ENCODE measurements at regions not wholly inside any gene's neighbourhood (a gene's known extent, or its start where the extent isn't known, plus 50 kb on each side); places are given as distances from the start of the nearest gene placed in this dataset.

DNA sequence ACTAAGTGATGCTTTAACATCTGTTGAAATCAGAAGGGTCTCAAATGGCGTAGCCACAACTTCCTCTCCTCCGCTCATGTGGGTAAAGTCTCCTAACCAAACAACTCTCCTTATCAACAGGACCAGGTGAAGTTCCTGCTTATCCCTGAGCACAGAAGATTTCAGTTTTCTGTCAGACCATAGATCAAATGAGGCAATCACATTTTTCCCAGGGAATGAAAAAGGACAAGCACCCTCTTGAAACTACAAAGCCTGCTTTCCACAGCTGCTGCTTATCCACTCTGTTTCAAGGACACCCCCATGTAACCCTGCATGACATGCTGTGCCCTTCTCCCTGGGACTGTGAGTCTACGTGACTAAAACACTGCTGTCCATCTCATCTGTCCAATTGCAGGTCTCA, 788.3 kb upstream of the SLITRK5 start:
- no peak for TF ChIP-seq CTCF (IDR thresholded peaks at IDR 0.05; ENCODE audit: low read length)
- TF ChIP-seq EZH2 (IDR thresholded peaks at IDR 0.05; ENCODE audit: borderline replicate concordance, low read length), result no peak
- no peak overlapping the region for H3K9ac ChIP-seq (ENCODE audit: low read length)
- no peaks in the 10 kb centered on the region for H4K20me1 ChIP-seq (ENCODE audit: insufficient read depth, low read length)
- no peaks in the 10 kb centered on the region for H3K36me3 ChIP-seq (ENCODE audit: insufficient read depth, low read length)
- H3K9me3 ChIP-seq (ENCODE audit: low read length), result no peaks in the 10 kb centered on the region
- no peak overlapping the region; the same call in 1 of the 2 replicates for H2AFZ ChIP-seq (ENCODE audit: low read length)
- H3K4me3 ChIP-seq (ENCODE audit: low read depth, low read length, poor library complexity, severe bottlenecking), result no peak overlapping the region
- no peaks in the 10 kb centered on the region for H3F3A ChIP-seq (ENCODE audit: insufficient read depth, low read length)
- no peaks in the 10 kb centered on the region for H3K27me3 ChIP-seq (ENCODE audit: insufficient read depth, low read length)
- H3K27ac ChIP-seq (ENCODE audit: low read depth, low read length, poor library complexity, severe bottlenecking), result no peak overlapping the region
- H3K4me1 ChIP-seq (ENCODE audit: insufficient read depth, low read length, severe bottlenecking), result no peaks in the 10 kb centered on the region
- H3K79me2 ChIP-seq (ENCODE audit: insufficient read depth, low read length), result no peaks in the 10 kb centered on the region
- no peak overlapping the region for H3K4me2 ChIP-seq (ENCODE audit: low read length)
- H3K9me2 ChIP-seq (ENCODE audit: low read depth, low read length), result no peaks in the 10 kb centered on the region

DNA sequence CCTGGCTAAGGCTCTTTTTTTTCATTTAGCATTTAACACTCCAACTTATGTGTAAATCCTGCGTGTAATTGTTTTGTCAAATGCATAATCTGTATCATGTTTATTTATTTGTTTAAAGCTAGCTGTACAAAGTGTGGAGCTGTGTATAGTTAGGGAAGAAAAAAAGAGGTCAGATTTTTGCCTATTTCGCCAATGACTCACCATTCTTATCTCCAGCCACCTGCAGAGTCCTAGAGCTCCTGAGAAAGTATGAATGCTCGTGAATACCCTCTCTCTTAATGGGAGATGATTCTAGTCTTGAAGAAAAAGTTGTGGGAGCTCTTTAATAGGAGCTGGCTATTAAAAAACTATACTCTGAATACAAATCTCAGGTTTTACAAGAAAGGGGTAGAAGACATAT, 778.8 kb upstream of the SLITRK5 start:
- H3K27me3 ChIP-seq (ENCODE audit: insufficient read depth, low read length), result no peaks in the 10 kb centered on the region
- no peaks in the 10 kb centered on the region for H4K20me1 ChIP-seq (ENCODE audit: insufficient read depth, low read length)
- no peaks in the 10 kb centered on the region for H3F3A ChIP-seq (ENCODE audit: insufficient read depth, low read length)
- no peaks in the 10 kb centered on the region for H3K36me3 ChIP-seq (ENCODE audit: insufficient read depth, low read length)
- H3K4me3 ChIP-seq (ENCODE audit: low read depth, low read length, poor library complexity, severe bottlenecking), result no peak overlapping the region
- H3K4me1 ChIP-seq (ENCODE audit: insufficient read depth, low read length, severe bottlenecking), result no peaks in the 10 kb centered on the region
- TF ChIP-seq EZH2 (IDR thresholded peaks at IDR 0.05; ENCODE audit: borderline replicate concordance, low read length) (no peak), CTCF (IDR thresholded peaks at IDR 0.05; ENCODE audit: low read length) (no peak)
- H2AFZ ChIP-seq (ENCODE audit: low read length), result no peak overlapping the region
- no peak overlapping the region for H3K27ac ChIP-seq (ENCODE audit: low read depth, low read length, poor library complexity, severe bottlenecking)
- H3K9me3 ChIP-seq (ENCODE audit: low read length), result no peaks in the 10 kb centered on the region
- no peaks in the 10 kb centered on the region for H3K79me2 ChIP-seq (ENCODE audit: insufficient read depth, low read length)
- H3K4me2 ChIP-seq (ENCODE audit: low read length), result no peak overlapping the region
- no peak overlapping the region for H3K9ac ChIP-seq (ENCODE audit: low read length)
- peaks cover 3% of the 10 kb centered on the region; the same call in 1 of the 2 replicates for H3K9me2 ChIP-seq (ENCODE audit: low read depth, low read length)

DNA sequence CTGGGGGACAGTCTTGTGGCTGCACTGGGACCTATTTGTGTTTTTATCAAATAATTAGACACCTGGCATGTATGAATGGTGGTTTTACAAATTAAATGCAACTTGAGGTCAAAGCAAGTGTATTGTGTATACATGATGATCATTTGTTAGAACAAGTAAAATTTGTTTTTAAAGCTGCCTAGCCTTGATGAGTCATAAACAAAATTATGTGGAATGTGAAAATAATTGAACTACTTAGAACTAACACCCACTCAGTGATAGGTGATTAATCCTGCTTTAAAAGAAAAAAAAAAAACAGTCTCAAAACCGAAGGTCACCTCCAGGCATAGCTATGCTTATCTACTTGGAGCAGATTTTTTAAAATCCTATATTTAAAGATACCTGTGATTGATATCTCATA, 770.3 kb upstream of the SLITRK5 start:
- H3K79me2 ChIP-seq (ENCODE audit: insufficient read depth, low read length), result no peaks in the 10 kb centered on the region
- H2AFZ ChIP-seq (ENCODE audit: low read length), result no peak overlapping the region
- H3K36me3 ChIP-seq (ENCODE audit: insufficient read depth, low read length), result no peaks in the 10 kb centered on the region
- no peak overlapping the region for H3K9ac ChIP-seq (ENCODE audit: low read length)
- no peak overlapping the region for H3K4me2 ChIP-seq (ENCODE audit: low read length)
- TF ChIP-seq EZH2 (IDR thresholded peaks at IDR 0.05; ENCODE audit: borderline replicate concordance, low read length), result no peak
- TF ChIP-seq CTCF (IDR thresholded peaks at IDR 0.05; ENCODE audit: low read length), result no peak
- no peak overlapping the region for H3K27ac ChIP-seq (ENCODE audit: low read depth, low read length, poor library complexity, severe bottlenecking)
- H3K9me2 ChIP-seq (ENCODE audit: low read depth, low read length), result no peaks in the 10 kb centered on the region
- no peaks in the 10 kb centered on the region for H3F3A ChIP-seq (ENCODE audit: insufficient read depth, low read length)
- H3K4me3 ChIP-seq (ENCODE audit: low read depth, low read length, poor library complexity, severe bottlenecking), result no peak overlapping the region
- H4K20me1 ChIP-seq (ENCODE audit: insufficient read depth, low read length), result no peaks in the 10 kb centered on the region
- H3K27me3 ChIP-seq (ENCODE audit: insufficient read depth, low read length), result no peaks in the 10 kb centered on the region
- no peaks in the 10 kb centered on the region for H3K9me3 ChIP-seq (ENCODE audit: low read length)
- H3K4me1 ChIP-seq (ENCODE audit: insufficient read depth, low read length, severe bottlenecking), result no peaks in the 10 kb centered on the region

All from OCI-LY1 (cell line).